DMS153 treated with DMSO at 0.1 percent for 48 hours (cell line): ENCODE measurements at regions not wholly inside any gene's neighbourhood (a gene's known extent, or its start where the extent isn't known, plus 50 kb on each side); places are given as distances from the start of the nearest gene placed in this dataset.

Experiments
- DNase-seq: peaks from one replicate; lab custom pipeline; 2025; ENCODE audit not compliant: unreplicated experiment; lab: John Stamatoyannopoulos, UW

DNA sequence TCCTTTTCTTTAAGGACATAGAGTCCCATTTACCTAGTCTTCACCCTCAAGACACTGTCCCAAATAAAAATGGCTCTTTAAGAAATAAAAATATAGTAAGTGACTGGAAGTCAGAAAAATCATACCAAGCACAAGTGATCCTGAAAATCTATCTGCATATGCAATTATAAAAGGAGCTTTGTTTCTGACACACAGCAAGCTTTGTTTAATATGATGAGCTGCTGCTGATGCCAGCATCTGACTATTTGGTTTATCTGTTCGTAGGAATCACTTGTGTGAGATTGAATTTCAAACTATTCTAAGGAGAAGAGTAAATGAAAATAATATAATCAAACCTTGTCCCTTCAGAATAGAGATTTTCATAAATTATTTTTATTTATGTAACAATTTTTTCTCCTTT is 332.4 kb downstream of the PCDH7 start:
- DNase-seq = no peak

DNA sequence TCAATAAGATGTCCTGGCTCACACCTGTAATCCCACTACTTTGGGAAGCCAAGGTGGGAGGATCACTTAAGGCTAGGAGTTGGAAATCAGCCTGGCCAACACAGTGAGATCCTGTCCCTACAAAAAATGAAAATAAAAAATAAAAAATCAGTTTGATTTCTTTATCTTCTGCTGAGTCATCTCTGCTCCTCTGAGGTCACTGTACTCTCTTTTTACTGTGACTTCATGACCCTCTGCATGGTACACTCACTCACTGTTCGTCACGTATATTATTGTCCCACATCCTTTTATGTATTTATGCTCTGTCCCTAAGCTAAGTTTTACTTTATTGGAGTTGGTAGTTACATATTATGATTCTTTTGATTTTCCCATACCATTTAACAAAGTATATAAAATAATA is 333.3 kb downstream of the PCDH7 start:
- no peak for DNase-seq

DNA sequence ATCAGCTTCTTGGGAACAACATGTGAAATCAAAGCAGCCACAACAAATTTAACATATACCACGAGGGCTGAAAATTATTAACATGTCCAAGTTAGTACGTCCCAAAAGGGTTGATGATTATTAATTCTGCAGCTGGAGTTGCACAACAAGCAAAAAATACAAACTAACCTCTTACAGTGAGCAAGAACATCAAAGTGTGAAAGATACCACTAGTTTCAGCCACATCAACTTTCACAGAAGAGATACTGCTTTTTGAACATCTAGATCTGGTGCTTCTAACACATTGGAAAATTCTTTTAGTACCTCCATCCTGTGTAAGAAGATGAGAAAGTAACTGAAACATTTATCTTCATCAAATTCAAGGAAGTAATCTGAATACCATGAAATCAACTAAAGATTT is 334.1 kb downstream of the PCDH7 start:
- DNase-seq = no peak

DNA sequence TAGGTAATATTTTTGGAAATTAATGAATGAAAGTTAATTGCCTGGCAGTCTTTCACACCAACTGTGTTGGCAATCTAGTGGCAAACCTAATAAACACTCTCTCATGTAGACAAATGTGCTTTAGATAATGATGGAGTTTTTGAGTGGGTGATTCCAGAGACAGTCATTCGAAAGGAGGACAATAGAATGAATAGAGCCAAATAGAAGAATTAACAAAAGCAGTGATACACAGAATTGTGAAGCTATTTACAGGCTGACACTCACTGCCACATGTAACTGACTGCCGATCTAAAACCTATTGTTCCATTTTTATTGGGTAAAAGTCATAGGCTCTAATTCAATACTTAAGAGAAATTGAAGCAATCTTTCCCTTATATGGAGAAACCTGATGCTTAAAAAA is 338.5 kb downstream of the PCDH7 start:
- DNase-seq = no peak

DNA sequence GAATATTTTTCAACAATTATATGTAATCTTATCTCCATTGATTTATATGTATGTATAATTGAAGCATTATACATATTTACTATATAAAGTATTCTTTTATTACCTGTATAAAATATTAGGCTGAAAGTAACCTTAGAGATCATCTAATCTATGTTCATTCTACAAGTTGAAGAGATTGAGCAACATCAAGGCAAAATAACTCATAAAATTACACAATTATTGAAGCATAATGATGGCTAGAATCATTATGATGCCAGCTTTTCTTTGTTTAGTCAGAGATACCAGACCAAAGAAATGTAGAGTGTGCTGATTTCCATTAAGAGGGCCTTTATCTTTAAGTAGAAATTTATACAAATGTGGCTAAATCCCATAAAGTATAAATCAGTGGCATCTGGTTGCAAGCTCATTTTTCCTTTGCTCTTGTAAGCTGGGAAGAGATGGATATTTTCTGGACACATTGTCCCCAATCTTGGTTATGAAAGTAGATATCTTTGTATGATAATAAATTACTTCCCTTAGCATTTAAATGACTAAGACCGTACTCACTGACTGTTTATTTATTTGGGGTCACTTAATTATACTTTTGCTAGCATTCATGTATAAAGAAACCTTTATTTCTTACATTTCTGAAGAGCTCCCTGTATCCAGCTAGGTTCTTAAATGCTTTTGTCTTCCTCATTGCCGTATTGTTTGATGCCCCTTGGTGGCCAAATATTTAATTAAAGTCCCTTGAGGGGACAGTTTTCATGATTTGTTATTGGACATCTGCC is 339.8 kb downstream of the PCDH7 start:
- no peak for DNase-seq

DNA sequence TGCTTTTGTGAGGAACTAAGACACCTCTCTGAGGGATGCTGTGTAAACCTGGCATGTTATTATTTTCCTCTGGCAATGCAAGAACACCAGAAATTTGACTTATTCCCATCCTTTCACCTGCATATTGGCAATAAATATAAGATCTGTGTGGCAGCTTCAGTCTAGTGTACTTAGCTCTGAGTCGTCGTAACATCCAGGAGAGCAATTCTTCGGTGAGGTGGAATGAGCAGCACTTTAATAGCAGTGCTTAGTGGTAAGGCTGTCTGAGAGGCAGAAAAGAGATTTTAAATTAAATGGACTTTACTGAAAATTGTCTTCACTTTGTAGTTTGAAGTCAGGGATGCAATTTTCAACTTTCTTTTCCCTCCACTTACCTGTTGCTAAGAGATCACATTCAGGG is 344.9 kb downstream of the PCDH7 start:
- DNase-seq = no peak

DNA sequence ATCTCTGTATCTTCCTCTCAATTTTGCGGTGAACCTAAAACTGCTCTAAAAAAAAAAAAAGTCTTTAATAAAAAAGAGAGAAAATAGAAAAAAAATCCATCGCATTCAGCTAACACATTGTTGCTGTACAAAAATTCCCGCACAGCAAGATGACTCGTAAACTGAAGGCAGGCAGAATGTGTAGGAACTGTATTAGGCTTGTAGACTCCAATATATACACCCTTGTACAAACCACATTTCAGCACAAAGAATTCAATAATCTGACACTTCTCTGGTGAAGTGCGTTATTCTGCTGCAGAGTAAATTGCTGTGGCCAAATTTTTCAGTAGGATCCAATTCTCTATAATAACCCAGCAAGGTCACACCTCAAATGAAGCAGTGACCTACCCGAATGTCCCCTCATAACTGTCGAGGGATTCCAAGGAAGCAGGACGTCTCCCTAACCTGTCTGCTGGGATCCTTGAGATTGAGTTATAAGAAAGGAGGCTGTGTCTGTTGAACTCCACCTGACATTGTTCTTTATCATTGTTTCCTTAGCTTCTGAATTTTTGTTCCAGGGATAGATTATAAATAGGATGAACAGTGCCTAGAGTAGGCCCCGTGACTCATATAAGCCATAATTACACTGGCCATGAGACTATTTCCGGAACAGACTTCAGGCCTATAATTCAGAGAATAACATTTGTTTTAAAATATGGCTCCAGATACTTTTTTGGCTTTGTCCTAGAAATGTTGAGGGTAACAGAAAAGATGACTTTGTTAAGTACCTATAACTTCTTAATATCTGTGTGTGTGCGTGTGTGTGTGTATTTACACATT is 348.3 kb downstream of the PCDH7 start:
- no peak for DNase-seq

GRCh38 chr4:31069151-31069550 is 349.0 kb downstream of the PCDH7 start:
- no peak for DNase-seq

GRCh38 chr4:31071508-31072486 is 351.6 kb downstream of the PCDH7 start:
- DNase-seq = no peak

DNA sequence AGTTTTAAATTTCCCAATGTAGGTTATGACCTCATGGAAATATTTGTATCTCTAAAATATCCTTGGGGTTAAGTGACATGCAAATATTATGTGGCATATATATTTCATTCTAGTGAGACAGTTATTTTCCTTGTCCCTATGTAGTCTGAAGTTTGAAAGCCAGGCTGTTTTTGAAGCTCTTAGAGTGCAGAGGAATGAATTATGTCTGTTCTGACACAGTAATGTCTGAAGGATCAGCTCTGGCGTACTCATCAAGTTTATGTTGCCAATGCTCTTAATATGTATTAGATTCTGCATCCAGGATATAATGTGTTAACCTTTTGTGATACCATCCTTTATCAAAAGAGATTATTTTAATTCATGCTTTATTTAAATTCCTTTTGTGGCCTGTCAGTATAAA is 355.8 kb downstream of the PCDH7 start:
- no peak for DNase-seq

DNA sequence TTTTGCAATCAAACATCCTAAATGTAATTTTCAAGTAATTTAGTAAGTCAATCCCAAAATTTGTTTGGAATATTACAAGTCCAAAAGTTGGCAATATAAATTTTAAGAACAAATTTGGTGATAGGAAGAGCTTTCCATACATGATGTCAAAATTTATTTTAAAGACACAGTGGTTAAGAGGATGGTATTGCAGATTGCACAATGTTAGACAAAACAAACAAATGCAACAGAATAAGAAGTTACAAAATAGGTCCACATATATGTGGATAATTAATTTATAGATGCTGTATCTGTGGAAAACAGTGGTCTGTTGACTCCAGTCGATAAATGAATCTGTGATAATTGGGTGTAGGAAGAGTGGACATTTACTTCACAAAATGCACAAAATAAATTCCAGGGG is 358.5 kb downstream of the PCDH7 start:
- no peak for DNase-seq

- DNase-seq = no peak
Measured at GRCh38 chr4:31080887-31081286, 360.7 kb downstream of the PCDH7 start.

DNA sequence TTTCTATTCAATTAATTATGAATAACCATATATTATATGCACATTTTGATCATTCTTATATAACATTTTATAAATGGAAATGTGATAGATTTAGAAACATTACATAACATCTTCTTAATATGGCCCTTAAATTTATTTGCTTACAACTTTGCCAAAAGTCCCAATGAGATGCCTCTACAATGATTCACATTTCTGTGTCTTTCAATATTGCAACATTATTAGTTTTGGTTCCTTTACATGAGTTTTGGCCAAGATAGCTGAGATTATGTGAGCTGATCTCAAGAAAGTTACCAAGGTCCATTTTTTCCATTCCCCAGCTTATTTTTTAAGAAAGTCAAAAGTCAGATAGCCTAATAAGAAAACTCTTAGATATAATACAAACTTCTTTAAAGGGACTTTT is 361.2 kb downstream of the PCDH7 start:
- DNase-seq = no peak

DNA sequence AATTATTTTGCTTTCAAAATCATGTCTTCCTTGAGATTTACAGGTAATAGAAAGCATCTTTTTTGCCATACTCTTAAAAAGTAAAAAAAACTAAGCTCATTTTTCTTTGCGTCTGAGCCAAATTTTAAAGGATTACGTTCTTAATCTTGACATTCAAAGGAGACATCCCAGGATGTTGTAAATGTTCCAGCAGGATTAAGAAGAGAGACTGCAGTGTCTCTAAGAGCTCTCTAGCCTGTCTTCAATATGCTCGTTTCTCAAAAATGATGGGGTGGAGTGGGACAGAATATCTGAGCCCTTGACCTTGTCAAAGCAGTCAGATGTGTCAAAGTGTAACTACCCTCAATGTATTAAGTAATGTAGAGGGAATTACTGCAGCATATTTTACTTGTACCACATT is 363.3 kb downstream of the PCDH7 start:
- DNase-seq = no peak

- DNase-seq = no peak
Measured at GRCh38 chr4:31084806-31085416, 364.7 kb downstream of the PCDH7 start.

- no peak for DNase-seq
Measured at GRCh38 chr4:31085689-31086088, 365.5 kb downstream of the PCDH7 start.

GRCh38 chr4:31086756-31087330 is 366.7 kb downstream of the PCDH7 start:
- DNase-seq = no peak

DNA sequence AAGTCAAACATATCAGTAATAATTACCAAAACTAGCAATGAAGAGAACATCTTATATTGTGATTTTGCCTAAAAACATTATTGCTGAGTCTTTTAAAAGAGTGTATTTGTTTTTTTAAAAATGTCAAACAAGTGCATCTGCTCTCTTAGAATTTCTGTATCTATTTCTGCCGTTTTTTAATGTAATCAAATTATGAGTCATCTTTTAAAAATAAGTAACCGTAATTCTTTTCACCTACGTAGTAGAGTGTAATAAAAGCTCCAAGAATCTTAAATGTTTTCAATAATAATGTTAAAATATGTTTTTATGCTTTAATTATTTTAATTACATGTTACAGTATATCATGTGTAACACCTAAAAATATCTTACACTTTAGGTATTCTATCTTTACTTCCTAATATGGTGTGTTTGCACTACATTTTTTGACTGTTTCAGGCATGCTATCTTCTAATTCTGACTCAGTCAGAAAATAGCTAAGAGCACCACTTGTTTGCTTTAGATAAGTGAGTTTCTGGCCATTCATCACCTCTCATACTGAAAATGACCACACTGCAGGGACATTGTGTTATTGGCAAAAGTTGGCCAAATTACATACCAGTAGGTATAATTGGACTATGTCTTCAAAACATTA is 368.5 kb downstream of the PCDH7 start:
- DNase-seq = no peak

DNA sequence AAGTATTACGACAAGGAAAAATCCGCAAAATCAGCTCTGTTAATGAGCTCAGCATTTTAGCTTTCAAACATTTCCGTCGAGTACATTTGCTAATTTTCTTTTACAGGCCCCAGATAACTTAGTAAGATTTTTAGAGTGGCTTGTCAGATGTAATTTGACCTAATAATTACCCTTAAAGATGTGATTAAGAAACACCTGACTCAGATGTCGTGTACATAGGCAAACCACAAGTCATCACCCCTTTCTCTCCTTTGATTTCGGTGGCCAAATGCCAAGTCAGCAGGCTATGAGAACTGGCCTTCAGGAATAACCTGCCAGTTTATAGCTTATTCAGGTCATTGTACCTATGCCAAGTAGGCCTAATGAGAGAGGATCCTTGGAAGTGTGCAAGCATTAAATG is 369.6 kb downstream of the PCDH7 start:
- DNase-seq = no peak

GRCh38 chr4:31094474-31094873 is 374.3 kb downstream of the PCDH7 start:
- no peak for DNase-seq
